B cell (primary cell): ENCODE measurements at regions not wholly inside any gene's neighbourhood (a gene's known extent, or its start where the extent isn't known, plus 50 kb on each side); places are given as distances from the start of the nearest gene placed in this dataset.

Experiments used
- ATAC-seq: fragments of 200-7000 bp; cut with Tn5 transposase; one replicate; pipeline ENCODE4 v1.10.0; 2021; ENCODE audit warnings: low read depth, mild to moderate bottlenecking, moderate number of reproducible peaks, moderate library complexity
- CTCF ChIA-PET: fragments of 350-600 bp; sonication (Branson Sonifier 250); formaldehyde crosslinking; loops from one replicate; lab custom pipeline; 2021; ENCODE audit warnings: antibody characterized with exemption, inconsistent platforms; lab: Charles Lee
- POLR2A ChIA-PET: fragments of 350-600 bp; sonication (Branson Sonifier 250); formaldehyde crosslinking; loops from one replicate; lab custom pipeline; 2021; ENCODE audit warnings: antibody characterized with exemption; lab: Charles Lee
- DNase-seq: peaks from one replicate; pipeline ENCODE4 v3.0.0; 2013
- H2AFZ ChIP-seq: 2 replicates; pipeline ENCODE4 v1.6.1; 2012; ENCODE audit warnings: mild to moderate bottlenecking, low read depth, low read length; ENCODE audit not compliant: insufficient read depth, poor library complexity, severe bottlenecking
- H3K27ac ChIP-seq, 2 donors: 1 replicate in 1 of 2; 2 replicates in 1 of 2; pipeline ENCODE4 v1.5.1; 2012 to 2013; ENCODE audit warnings: low read length in 2 of 2, mild to moderate bottlenecking in 2 of 2, moderate library complexity in 1 of 2
- H3K27me3 ChIP-seq, 4 experiments: fragments of 200-600 bp in 1 of 4; sonication (generic) in 1 of 4; replicated peaks in 1 of 4; 1 replicate in 2 of 4; 2 replicates in 2 of 4; pipeline versions ENCODE4 v1.6.1 to v1.7.0; 2013 to 2016; ENCODE audit warnings: low read length in 3 of 4, mild to moderate bottlenecking in 2 of 4, mixed read lengths in 1 of 4, moderate library complexity in 1 of 4; ENCODE audit not compliant: insufficient read depth in 4 of 4, control insufficient read depth in 3 of 4; ENCODE audit errors: control extremely low read depth in 1 of 4
- H3K36me3 ChIP-seq, 2 experiments: replicated peaks in 1 of 2; 1 replicate in 1 of 2; 2 replicates in 1 of 2; pipeline versions ENCODE4 v1.6.1 to v1.7.1; 2013; ENCODE audit warnings: low read length in 1 of 2; ENCODE audit not compliant: insufficient read depth in 2 of 2, control insufficient read depth in 1 of 2; ENCODE audit errors: control extremely low read depth in 1 of 2, extremely low read depth in 1 of 2
- H3K4me1 ChIP-seq, 2 donors: fragments of 200-600 bp in 1 of 2; sonication (generic) in 1 of 2; 1 replicate in 1 of 2; 2 replicates in 1 of 2; pipeline versions ENCODE4 v1.5.1 to v1.6.1; 2013 to 2017; ENCODE audit warnings: low read length in 2 of 2; ENCODE audit not compliant: control insufficient read depth in 2 of 2, insufficient read depth in 2 of 2
- H3K4me2 ChIP-seq: replicated peaks from 2 replicates; pipeline ENCODE3; 2012; ENCODE audit warnings: mild to moderate bottlenecking, low read depth, low read length; ENCODE audit not compliant: poor library complexity, severe bottlenecking
- H3K4me3 ChIP-seq, 5 experiments: fragments of 200-600 bp in 1 of 5; sonication (generic) in 1 of 5; 1 replicate in 3 of 5; 2 replicates in 2 of 5; pipeline versions ENCODE4 v1.5.1 to v1.7.0; 2011 to 2016; ENCODE audit warnings: low read length in 4 of 5, mild to moderate bottlenecking in 4 of 5, low read depth in 2 of 5, control low read depth in 1 of 5, moderate library complexity in 1 of 5; ENCODE audit not compliant: insufficient read depth in 1 of 5; ENCODE audit errors: control extremely low read depth in 1 of 5, extremely low read depth in 1 of 5
- H3K79me2 ChIP-seq: fragments of 200-600 bp; sonication (generic); one replicate; pipeline ENCODE4 v1.6.0; 2016; ENCODE audit warnings: low read length; ENCODE audit not compliant: control insufficient read depth, insufficient read depth
- H3K9ac ChIP-seq: fragments of 200-600 bp; sonication (generic); 2 replicates; pipeline ENCODE4 v1.6.1; 2017; ENCODE audit warnings: mild to moderate bottlenecking, low read length, moderate library complexity
- H3K9me3 ChIP-seq, 3 donors: one replicate each; pipeline versions ENCODE4 v1.6.1 to v1.7.1; 2013; ENCODE audit warnings: low read length in 2 of 3; ENCODE audit not compliant: control insufficient read depth in 2 of 3, insufficient read depth in 1 of 3; ENCODE audit errors: control extremely low read depth in 1 of 3
- H4K20me1 ChIP-seq: 2 replicates; pipeline ENCODE4 v1.6.0; 2012; ENCODE audit warnings: mild to moderate bottlenecking, low read length; ENCODE audit not compliant: insufficient read depth, control insufficient read depth, poor library complexity, severe bottlenecking
- H3K27ac Mint-ChIP-seq: one replicate; pipeline ENCODE4 v1.8.0; 2021; ENCODE audit warnings: mixed read lengths
- H3K27me3 Mint-ChIP-seq: one replicate; pipeline ENCODE4 v1.8.0; 2021; ENCODE audit warnings: mixed read lengths
- H3K4me1 Mint-ChIP-seq: one replicate; pipeline ENCODE4 v1.8.0; 2021; ENCODE audit warnings: mixed read lengths
- H3K4me3 Mint-ChIP-seq: one replicate; pipeline ENCODE4 v1.8.0; 2021; ENCODE audit warnings: mixed read lengths
- H3K9me3 Mint-ChIP-seq: one replicate; pipeline ENCODE4 v1.8.0; 2022; ENCODE audit warnings: mixed read lengths; ENCODE audit not compliant: insufficient read depth
- CTCF ChIP-seq: fragments of 200-600 bp; IDR thresholded peaks from one replicate; pipeline ENCODE4 v1.8.0; 2022; ENCODE audit warnings: antibody characterized with exemption, mild to moderate bottlenecking
- EZH2 ChIP-seq: IDR thresholded peaks from 2 replicates; pipeline ENCODE4 v1.6.1; 2012; ENCODE audit warnings: borderline replicate concordance, low read depth, mild to moderate bottlenecking, moderate library complexity, low read length; ENCODE audit not compliant: insufficient read depth, poor library complexity, severe bottlenecking
- WGBS: methylation state at CpG from one replicate; pipeline ENCODE4 v1.1.5; 2013; ENCODE audit warnings: missing lambda C conversion rate; ENCODE audit not compliant: insufficient coverage; 5-methylcytosine and 5-hydroxymethylcytosine counted together
- intact Hi-C: fragments of 100-400 bp; cut with micrococcal nuclease; formaldehyde crosslinking; loops from one replicate; pipeline ENCODE4 v1.10.0; 2022

- DNase-seq: no peak
- TF ChIP-seq CTCF (no peak), EZH2 (no peak)
- H3K4me3 Mint-ChIP-seq: no peak overlapping the region
- Histone ChIP-seq H3K4me3 (no peak overlapping the region), H3K27ac (no peak overlapping the region), H3K27me3 (peaks cover 0 to 7% (median 0%) of the 10 kb centered on the region in 4 experiments), H4K20me1 (no peaks in the 10 kb centered on the region), H2AFZ (no peak overlapping the region), H3K79me2 (no peaks in the 10 kb centered on the region), H3K4me1 (no peaks in the 10 kb centered on the region), H3K4me2 (no peak overlapping the region), H3K36me3 (no peaks in the 10 kb centered on the region), H3K9ac (no peak overlapping the region), H3K9me3 (peaks cover 0 to 4% (median 0%) of the 10 kb centered on the region in 3 donors)
- H3K27ac Mint-ChIP-seq: no peak overlapping the region
- ChIA-PET POLR2A (no interaction called here), CTCF (no interaction called here)
- intact Hi-C loops: no loop called here
- ATAC-seq: no peak
- WGBS: 83% methylated on average over 1 of the region's 2 CpGs
- peaks cover 20% of the 10 kb centered on the region for H3K27me3 Mint-ChIP-seq
- no peaks in the 10 kb centered on the region for H3K4me1 Mint-ChIP-seq
- H3K9me3 Mint-ChIP-seq: peaks cover 3% of the 10 kb centered on the region
Measured at GRCh38 chr18:47407736-47408135, 156.3 kb upstream of the SKOR2 start.

GRCh38 chr18:47404845-47405244 lies 153.4 kb upstream of the SKOR2 start:
- Histone ChIP-seq H3K9ac (no peak overlapping the region), H3K9me3 (peaks cover 0 to 4% (median 0%) of the 10 kb centered on the region in 3 donors), H3K27me3 (no peaks in the 10 kb centered on the region), H3K4me2 (no peak overlapping the region), H3K36me3 (no peaks in the 10 kb centered on the region), H3K79me2 (no peaks in the 10 kb centered on the region), H2AFZ (no peak overlapping the region), H3K4me3 (no peak overlapping the region), H3K4me1 (no peaks in the 10 kb centered on the region), H4K20me1 (no peaks in the 10 kb centered on the region), H3K27ac (no peak overlapping the region)
- Mint-ChIP-seq H3K4me3 (no peak overlapping the region), H3K27ac (no peak overlapping the region), H3K27me3 (peaks cover 11% of the 10 kb centered on the region), H3K4me1 (no peaks in the 10 kb centered on the region), H3K9me3 (peaks cover 3% of the 10 kb centered on the region)
- WGBS: no CpG with 5 or more reads among the region's 3 CpGs
- TF ChIP-seq CTCF: no peak
- no peak for TF ChIP-seq EZH2
- DNase-seq (no peak), ATAC-seq (no peak)
- POLR2A ChIA-PET: no interaction called here
- CTCF ChIA-PET: no interaction called here
- intact Hi-C loops: no loop called here
